ENCODE measurements at regions not wholly inside any gene's neighbourhood (a gene's known extent, or its start where the extent isn't known, plus 50 kb on each side); places are given as distances from the start of the nearest gene placed in this dataset.

DNA sequence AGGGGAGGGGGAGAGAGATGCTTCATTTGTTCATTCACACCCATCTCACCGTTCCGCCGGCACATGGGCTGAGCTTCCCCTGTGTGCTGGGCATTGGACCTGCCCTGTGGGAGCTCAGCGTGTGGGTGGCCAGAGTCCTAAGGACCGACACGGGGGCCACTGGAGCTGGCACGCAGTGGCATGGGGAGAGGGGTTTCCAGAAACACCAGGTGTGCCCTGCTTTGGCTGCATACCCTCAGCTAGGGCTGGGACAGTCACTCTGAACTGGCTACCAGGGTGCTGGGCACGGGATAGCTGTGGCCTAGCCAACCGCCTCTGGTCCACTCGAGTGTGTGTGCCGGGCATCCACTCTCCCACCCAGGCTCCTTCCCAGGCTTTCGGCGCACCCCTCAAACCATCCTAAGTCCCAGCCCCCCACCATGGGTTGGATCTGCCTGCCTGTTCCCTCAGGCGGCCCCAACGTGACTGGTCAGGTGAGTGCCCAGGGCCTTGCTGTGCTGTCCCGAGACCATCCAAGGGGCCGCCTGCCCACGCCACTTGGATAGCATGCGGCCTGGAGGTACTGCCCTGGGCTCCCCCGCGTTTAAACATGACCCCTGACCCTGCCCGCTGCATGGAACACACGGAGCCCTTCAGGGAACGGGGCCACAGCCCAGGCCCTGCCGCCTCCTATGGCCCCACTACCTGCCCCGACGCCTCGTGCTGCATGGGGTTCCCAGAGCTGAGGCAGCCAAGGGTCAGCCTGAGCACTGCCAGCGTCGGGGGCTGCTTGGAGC is 51.6 kb upstream of the LINC01488 start:
- TF ChIP-seq CTCF (IDR thresholded peaks at IDR 0.05) (no peak), YY1 (IDR thresholded peaks at IDR 0.05; ENCODE audit: low read depth) (no peak), USF1 (IDR thresholded peaks at IDR 0.05; ENCODE audit: borderline replicate concordance, low read depth) (no peak), ZBTB33 (IDR thresholded peaks at IDR 0.05; ENCODE audit: borderline replicate concordance, low read depth) (no peak), POLR2AphosphoS5 (IDR thresholded peaks at IDR 0.05; ENCODE audit: low read depth, low read length) (no peak), SMC3 (IDR thresholded peaks at IDR 0.05; ENCODE audit: low read depth, low read length) (no peak)
- TF ChIP-seq, protein P1, sequence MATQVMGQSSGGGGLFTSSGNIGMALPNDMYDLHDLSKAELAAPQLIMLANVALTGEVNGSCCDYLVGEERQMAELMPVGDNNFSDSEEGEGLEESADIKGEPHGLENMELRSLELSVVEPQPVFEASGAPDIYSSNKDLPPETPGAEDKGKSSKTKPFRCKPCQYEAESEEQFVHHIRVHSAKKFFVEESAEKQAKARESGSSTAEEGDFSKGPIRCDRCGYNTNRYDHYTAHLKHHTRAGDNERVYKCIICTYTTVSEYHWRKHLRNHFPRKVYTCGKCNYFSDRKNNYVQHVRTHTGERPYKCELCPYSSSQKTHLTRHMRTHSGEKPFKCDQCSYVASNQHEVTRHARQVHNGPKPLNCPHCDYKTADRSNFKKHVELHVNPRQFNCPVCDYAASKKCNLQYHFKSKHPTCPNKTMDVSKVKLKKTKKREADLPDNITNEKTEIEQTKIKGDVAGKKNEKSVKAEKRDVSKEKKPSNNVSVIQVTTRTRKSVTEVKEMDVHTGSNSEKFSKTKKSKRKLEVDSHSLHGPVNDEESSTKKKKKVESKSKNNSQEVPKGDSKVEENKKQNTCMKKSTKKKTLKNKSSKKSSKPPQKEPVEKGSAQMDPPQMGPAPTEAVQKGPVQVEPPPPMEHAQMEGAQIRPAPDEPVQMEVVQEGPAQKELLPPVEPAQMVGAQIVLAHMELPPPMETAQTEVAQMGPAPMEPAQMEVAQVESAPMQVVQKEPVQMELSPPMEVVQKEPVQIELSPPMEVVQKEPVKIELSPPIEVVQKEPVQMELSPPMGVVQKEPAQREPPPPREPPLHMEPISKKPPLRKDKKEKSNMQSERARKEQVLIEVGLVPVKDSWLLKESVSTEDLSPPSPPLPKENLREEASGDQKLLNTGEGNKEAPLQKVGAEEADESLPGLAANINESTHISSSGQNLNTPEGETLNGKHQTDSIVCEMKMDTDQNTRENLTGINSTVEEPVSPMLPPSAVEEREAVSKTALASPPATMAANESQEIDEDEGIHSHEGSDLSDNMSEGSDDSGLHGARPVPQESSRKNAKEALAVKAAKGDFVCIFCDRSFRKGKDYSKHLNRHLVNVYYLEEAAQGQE (IDR thresholded peaks at IDR 0.05; ENCODE audit: low read depth, low read length), result no peak
